ENCODE measurements at regions not wholly inside any gene's neighbourhood (a gene's known extent, or its start where the extent isn't known, plus 50 kb on each side); places are given as distances from the start of the nearest gene placed in this dataset.

DNA sequence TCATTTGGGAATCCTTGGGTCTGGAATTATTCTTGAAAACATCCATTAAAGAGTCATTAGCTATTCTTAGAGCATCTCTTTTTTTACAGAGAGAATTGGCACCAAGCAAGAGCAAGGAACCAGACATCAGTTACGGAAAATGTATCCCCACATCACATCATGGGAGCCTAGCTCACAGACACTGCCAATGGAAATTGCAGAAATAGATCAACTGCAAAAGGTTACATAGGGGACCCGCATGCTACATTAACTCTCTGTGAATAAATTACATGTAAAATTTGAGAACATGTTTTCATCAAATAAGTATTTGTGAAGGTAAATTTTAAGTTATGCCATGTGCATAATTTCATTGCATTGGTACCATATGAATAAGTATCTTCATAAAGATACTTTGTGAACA lies 224.8 kb downstream of the ZNF248 start:
- TF ChIP-seq EZH2 (IDR thresholded peaks at IDR 0.05; ENCODE audit: borderline replicate concordance, insufficient read depth, low read depth, low read length, poor library complexity, severe bottlenecking) = no peak
- TF ChIP-seq, protein P1, sequence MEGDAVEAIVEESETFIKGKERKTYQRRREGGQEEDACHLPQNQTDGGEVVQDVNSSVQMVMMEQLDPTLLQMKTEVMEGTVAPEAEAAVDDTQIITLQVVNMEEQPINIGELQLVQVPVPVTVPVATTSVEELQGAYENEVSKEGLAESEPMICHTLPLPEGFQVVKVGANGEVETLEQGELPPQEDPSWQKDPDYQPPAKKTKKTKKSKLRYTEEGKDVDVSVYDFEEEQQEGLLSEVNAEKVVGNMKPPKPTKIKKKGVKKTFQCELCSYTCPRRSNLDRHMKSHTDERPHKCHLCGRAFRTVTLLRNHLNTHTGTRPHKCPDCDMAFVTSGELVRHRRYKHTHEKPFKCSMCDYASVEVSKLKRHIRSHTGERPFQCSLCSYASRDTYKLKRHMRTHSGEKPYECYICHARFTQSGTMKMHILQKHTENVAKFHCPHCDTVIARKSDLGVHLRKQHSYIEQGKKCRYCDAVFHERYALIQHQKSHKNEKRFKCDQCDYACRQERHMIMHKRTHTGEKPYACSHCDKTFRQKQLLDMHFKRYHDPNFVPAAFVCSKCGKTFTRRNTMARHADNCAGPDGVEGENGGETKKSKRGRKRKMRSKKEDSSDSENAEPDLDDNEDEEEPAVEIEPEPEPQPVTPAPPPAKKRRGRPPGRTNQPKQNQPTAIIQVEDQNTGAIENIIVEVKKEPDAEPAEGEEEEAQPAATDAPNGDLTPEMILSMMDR (IDR thresholded peaks at IDR 0.05) = no peak
